HUES6 (cell line): ENCODE measurements at regions not wholly inside any gene's neighbourhood (a gene's known extent, or its start where the extent isn't known, plus 50 kb on each side); places are given as distances from the start of the nearest gene placed in this dataset.

Source experiments
- H3K27ac ChIP-seq: 2 replicates; pipeline ENCODE4 v1.7.0; 2013; ENCODE audit warnings: low read depth, mild to moderate bottlenecking, low read length, inconsistent platforms
- H3K27me3 ChIP-seq: 2 replicates; pipeline ENCODE4 v1.6.1; 2013; ENCODE audit warnings: low read length; ENCODE audit not compliant: control insufficient read depth, insufficient read depth
- H3K36me3 ChIP-seq: 2 replicates; pipeline ENCODE4 v1.6.1; 2013; ENCODE audit warnings: low read length; ENCODE audit not compliant: control insufficient read depth, insufficient read depth
- H3K4me1 ChIP-seq: 2 replicates; pipeline ENCODE4 v1.6.1; 2013; ENCODE audit warnings: low read length; ENCODE audit not compliant: control insufficient read depth, insufficient read depth
- H3K4me3 ChIP-seq: 2 replicates; pipeline ENCODE4 v1.5.1; 2013; ENCODE audit warnings: low read depth, low read length
- H3K9ac ChIP-seq: one replicate; pipeline ENCODE4 v1.6.1; 2013; ENCODE audit warnings: mild to moderate bottlenecking, low read length
- H3K9me3 ChIP-seq: 2 replicates; pipeline ENCODE4 v1.6.1; 2013; ENCODE audit warnings: low read depth, low read length; ENCODE audit not compliant: control insufficient read depth, insufficient read depth

- Histone ChIP-seq H3K4me1 (peaks cover 32% of the 10 kb centered on the region), H3K9me3 (no peaks in the 10 kb centered on the region), H3K36me3 (no peaks in the 10 kb centered on the region), H3K27me3 (no peaks in the 10 kb centered on the region), H3K9ac (no peak overlapping the region), H3K27ac (no peak overlapping the region), H3K4me3 (no peak overlapping the region)
Observed at GRCh38 chr1:61004262-61005003, 77.9 kb upstream of the NFIA start.

- H3K9me3 ChIP-seq, result no peaks in the 10 kb centered on the region
- H3K9ac ChIP-seq, result no peak overlapping the region
- no peak overlapping the region for H3K27ac ChIP-seq
- H3K27me3 ChIP-seq, result no peaks in the 10 kb centered on the region
- H3K4me1 ChIP-seq, result peaks cover 11% of the 10 kb centered on the region
- H3K36me3 ChIP-seq, result no peaks in the 10 kb centered on the region
- no peak overlapping the region for H3K4me3 ChIP-seq
Observed at GRCh38 chr1:61000327-61000726, 82.0 kb upstream of the NFIA start.

- H3K27ac ChIP-seq, result no peak overlapping the region
- H3K9ac ChIP-seq, result no peak overlapping the region
- peaks cover 7% of the 10 kb centered on the region for H3K4me1 ChIP-seq
- H3K27me3 ChIP-seq, result no peaks in the 10 kb centered on the region
- no peaks in the 10 kb centered on the region for H3K9me3 ChIP-seq
- no peak overlapping the region for H3K4me3 ChIP-seq
- no peaks in the 10 kb centered on the region for H3K36me3 ChIP-seq
Observed at GRCh38 chr1:60998786-60999185, 83.6 kb upstream of the NFIA start.

DNA sequence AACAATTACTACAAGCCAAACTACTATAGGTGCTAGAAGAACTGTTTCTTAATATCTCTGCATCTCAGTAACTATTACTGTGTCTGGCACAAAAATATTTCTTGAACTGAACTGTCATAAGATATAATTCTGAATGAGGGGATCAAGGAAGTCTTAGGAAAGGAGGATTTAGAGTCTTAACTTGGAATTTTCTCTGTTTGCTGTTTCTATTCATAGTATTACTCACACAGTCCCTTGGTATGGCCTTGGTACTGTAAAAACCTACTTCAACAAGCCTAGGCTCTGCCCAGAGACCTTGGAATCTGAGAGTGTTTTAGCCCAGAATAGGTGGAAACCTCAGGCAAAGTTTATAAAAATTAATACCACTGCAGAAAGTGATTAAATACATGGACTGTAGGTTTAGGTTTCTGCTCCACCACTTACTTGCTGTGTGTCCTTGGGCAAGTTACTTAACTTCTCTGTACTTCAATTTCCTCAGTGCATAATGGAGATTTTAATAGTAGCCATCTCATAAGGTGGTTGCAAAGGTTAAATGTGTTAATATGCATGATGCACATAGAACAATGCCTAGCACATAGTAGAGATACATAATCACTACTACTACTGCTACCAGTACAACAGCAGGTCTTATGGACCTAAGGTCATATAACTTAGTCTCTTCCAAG is 87.4 kb upstream of the NFIA start:
- H3K36me3 ChIP-seq, result no peaks in the 10 kb centered on the region
- H3K27me3 ChIP-seq, result no peaks in the 10 kb centered on the region
- no peak overlapping the region for H3K9ac ChIP-seq
- no peaks in the 10 kb centered on the region for H3K9me3 ChIP-seq
- H3K4me3 ChIP-seq, result no peak overlapping the region
- no peak overlapping the region for H3K27ac ChIP-seq
- peaks cover 7% of the 10 kb centered on the region for H3K4me1 ChIP-seq

- Histone ChIP-seq H3K9me3 (no peaks in the 10 kb centered on the region), H3K36me3 (no peaks in the 10 kb centered on the region), H3K27ac (no peak overlapping the region)
Observed at GRCh38 chr1:60994369-60994768, 88.0 kb upstream of the NFIA start.

DNA sequence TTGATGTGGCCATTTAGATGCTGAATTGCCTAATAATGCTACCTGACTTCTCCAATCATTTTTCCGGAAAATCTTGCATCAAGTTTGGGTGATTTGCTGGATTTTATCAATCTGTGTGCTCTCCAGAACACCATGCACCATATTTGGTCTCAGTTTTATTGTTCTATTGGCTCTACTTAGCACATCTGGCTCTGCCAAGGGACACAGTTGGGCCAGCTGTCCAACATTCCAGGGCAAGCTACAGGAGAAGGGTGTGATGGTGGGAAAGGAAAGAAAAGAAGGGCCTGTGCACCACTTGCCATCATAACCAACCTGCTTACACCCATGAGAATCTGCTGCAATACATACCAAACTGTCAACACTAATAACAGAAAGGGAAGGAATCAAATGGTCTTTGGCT is 90.2 kb upstream of the NFIA start:
- Histone ChIP-seq H3K36me3 (no peaks in the 10 kb centered on the region), H3K9me3 (no peaks in the 10 kb centered on the region), H3K27me3 (no peaks in the 10 kb centered on the region), H3K4me1 (peaks cover 10% of the 10 kb centered on the region), H3K9ac (no peak overlapping the region), H3K4me3 (no peak overlapping the region), H3K27ac (no peak overlapping the region)

More at GRCh38 chr1:60994369-60994768, 88.0 kb upstream of the NFIA start:
- Histone ChIP-seq H3K9ac (no peak overlapping the region), H3K4me3 (no peak overlapping the region), H3K4me1 (peaks cover 9% of the 10 kb centered on the region), H3K27me3 (no peaks in the 10 kb centered on the region)

DNA sequence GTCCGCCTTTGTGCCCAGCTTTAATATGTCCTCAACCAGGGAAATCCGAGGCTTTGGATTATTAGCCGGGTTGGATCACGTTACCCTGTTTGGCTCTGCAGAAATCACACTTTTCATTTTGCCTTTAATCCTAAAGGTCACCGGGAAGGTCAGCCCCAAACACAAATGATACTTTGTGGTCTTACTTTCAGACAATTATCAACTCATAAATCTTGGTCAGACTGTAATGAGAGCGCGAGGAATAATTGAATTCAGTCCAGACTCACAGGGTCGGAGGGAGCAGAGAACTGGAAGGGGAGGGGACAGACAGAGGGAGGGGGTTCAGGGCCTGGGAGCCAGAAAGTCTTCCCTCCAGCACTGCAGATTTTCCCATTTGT is 91.7 kb upstream of the NFIA start:
- Histone ChIP-seq H3K27ac (no peak overlapping the region), H3K9ac (no peak overlapping the region), H3K36me3 (no peaks in the 10 kb centered on the region), H3K4me3 (no peak overlapping the region), H3K4me1 (peaks cover 10% of the 10 kb centered on the region), H3K27me3 (no peaks in the 10 kb centered on the region), H3K9me3 (no peaks in the 10 kb centered on the region)

GRCh38 chr1:60989749-60990713 is 92.3 kb upstream of the NFIA start:
- Histone ChIP-seq H3K4me3 (no peak overlapping the region), H3K27me3 (no peaks in the 10 kb centered on the region), H3K4me1 (peaks cover 10% of the 10 kb centered on the region), H3K36me3 (no peaks in the 10 kb centered on the region), H3K27ac (no peak overlapping the region), H3K9ac (no peak overlapping the region), H3K9me3 (no peaks in the 10 kb centered on the region)

DNA sequence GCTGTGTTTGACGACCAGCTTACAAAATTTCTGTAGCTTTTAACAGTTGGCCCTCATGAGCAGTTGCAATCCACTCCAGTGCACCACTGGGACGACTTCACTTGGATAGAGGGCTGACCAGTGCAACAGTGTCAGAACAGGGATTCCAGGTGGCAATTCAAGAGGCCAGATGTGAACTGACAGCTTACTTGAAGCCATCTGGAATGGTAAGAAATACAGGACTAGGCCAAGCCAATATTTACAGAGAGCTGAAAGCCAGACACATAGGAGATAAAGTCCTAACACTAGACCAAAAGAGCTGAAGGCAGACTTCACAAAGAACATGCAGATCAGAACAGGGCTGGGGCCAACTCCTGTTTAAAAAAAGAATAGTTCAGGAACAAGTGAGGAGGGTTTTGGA is 93.5 kb upstream of the NFIA start:
- Histone ChIP-seq H3K4me1 (peaks cover 3% of the 10 kb centered on the region), H3K27me3 (no peaks in the 10 kb centered on the region), H3K9ac (no peak overlapping the region), H3K36me3 (no peaks in the 10 kb centered on the region), H3K27ac (no peak overlapping the region), H3K9me3 (no peaks in the 10 kb centered on the region), H3K4me3 (no peak overlapping the region)

DNA sequence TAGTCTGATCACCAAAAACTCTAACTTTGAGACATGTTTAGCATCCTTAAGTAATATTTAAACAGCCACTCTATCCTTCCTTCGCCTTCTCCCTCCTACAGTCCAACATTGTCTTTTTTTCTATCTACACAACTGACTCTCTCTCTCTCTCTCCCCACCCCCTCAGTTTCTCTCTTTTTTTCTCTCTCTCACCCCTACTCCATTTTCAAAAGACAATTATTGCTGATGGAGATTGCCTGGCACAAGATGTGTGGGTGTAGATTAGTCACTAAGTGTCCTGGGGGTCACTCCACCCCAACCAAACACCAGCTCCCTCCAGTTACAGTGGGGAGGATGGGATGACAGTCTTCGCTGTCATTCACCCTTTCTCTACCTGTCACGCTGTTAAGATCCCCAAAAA is 94.5 kb upstream of the NFIA start:
- H3K4me3 ChIP-seq, result no peak overlapping the region
- H3K27me3 ChIP-seq, result no peaks in the 10 kb centered on the region
- no peaks in the 10 kb centered on the region for H3K36me3 ChIP-seq
- H3K9me3 ChIP-seq, result no peaks in the 10 kb centered on the region
- no peak overlapping the region for H3K27ac ChIP-seq
- no peak overlapping the region for H3K9ac ChIP-seq
- H3K4me1 ChIP-seq, result peaks cover 3% of the 10 kb centered on the region
